Transverse colon (tissue), 4 donors: ENCODE measurements at regions not wholly inside any gene's neighbourhood (a gene's known extent, or its start where the extent isn't known, plus 50 kb on each side); places are given as distances from the start of the nearest gene placed in this dataset.

ENCODE experiments used
- DNase-seq: peaks from one replicate; pipeline ENCODE4 v3.0.0-alpha.2; 2019
- H3K27ac ChIP-seq, 4 donors: fragments of 200-600 bp; sonication (generic); 2 replicates each; pipeline ENCODE4 v1.5.1; 2016 to 2018; ENCODE audit warnings: inconsistent platforms in 4 of 4
- H3K27me3 ChIP-seq: fragments of 200-600 bp; sonication (generic); 2 replicates; pipeline ENCODE4 v1.5.1; 2017; ENCODE audit warnings: inconsistent platforms
- H3K36me3 ChIP-seq, 4 donors: fragments of 200-600 bp; sonication (generic); 2 replicates each; pipeline ENCODE4 v1.5.1; 2017 to 2019; ENCODE audit warnings: inconsistent platforms in 4 of 4
- H3K4me1 ChIP-seq, 4 donors: fragments of 200-600 bp; sonication (generic); 2 replicates each; pipeline ENCODE4 v1.5.1; 2017 to 2020; ENCODE audit warnings: inconsistent platforms in 4 of 4
- H3K4me3 ChIP-seq, 4 donors: fragments of 200-600 bp; sonication (generic); 1 replicate in 1 of 4; 2 replicates in 3 of 4; pipeline versions ENCODE4 v1.5.1 to v1.6.1; 2017 to 2019; ENCODE audit warnings: inconsistent platforms in 4 of 4
- H3K9me3 ChIP-seq, 2 donors: fragments of 200-600 bp; sonication (generic); 2 replicates each; pipeline ENCODE4 v1.5.1; 2017 to 2019; ENCODE audit warnings: inconsistent platforms in 2 of 2
- EP300 ChIP-seq: sonication (generic); formaldehyde crosslinking; IDR thresholded peaks from one replicate; pipeline ENCODE4 v1.6.1; 2017; ENCODE audit warnings: antibody characterized with exemption, low read depth
- POLR2A ChIP-seq: fragments of 450-650 bp; IDR thresholded peaks from one replicate; pipeline ENCODE4 v1.6.1; 2016; ENCODE audit warnings: antibody characterized with exemption, mild to moderate bottlenecking, moderate library complexity
- POLR2AphosphoS5 ChIP-seq, 3 donors: sonication (generic); formaldehyde crosslinking; IDR thresholded peaks; one replicate each; pipeline ENCODE4 v1.6.1; 2016; ENCODE audit warnings: antibody characterized with exemption in 3 of 3
- WGBS, 2 donors: methylation state at CpG; one replicate each; pipeline ENCODE4 v1.1.5; 2018; ENCODE audit warnings: low coverage in 1 of 2; 5-methylcytosine and 5-hydroxymethylcytosine counted together
- in situ Hi-C, 4 donors: fragments of 200-750 bp; cut with MboI; loops; one replicate each; pipeline versions ENCODE4 v1.15.0 to v1.15.1; 2017; ENCODE audit warnings: low sequenced_read_pairs in 3 of 4, low pct_ligation_motif_present in 1 of 4, low pct_unique_long_range_greater_than_20kb in 1 of 4
- intact Hi-C: fragments of 100-400 bp; cut with DNase I; formaldehyde crosslinking; loops from one replicate; pipeline ENCODE4 v1.15.1; 2023; ENCODE audit warnings: low total_unique reads
- TF ChIP-seq, protein P1 (sequence below), 5 experiments: fragments of 200-600 bp in 3 of 5; fragments of 450-650 bp in 2 of 5; sonication (generic) in 3 of 5; IDR thresholded peaks; 1 replicate in 2 of 5; 2 replicates in 3 of 5; pipeline ENCODE4 v1.5.1; 2016 to 2017; ENCODE audit warnings: antibody characterized with exemption in 5 of 5, inconsistent platforms in 3 of 5, mild to moderate bottlenecking in 2 of 5, moderate library complexity in 1 of 5

DNA sequence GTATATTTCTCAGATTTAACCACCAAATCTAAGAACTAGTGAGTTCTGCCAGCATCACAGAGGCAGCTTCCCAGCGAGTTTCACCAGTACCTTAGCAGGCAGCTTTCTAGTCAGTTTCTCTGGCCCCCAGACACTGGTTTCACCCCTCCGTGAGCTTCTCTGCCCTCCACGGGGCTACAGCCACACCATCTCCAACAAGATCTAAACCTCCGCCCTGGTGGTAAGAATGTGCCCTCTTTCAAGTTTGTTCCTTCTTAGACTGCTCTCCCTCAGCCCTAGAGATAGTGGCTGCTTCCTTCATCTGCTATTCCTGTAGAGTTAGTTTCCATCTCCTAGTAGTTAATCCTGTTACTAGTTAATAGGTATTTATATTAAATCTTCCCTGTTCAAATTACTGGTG, 60.5 kb upstream of the TAB3 start:
- Histone ChIP-seq H3K9me3 (no peaks in the 10 kb centered on the region), H3K27ac (no peak overlapping the region), H3K4me1 (no peaks in the 10 kb centered on the region), H3K27me3 (no peaks in the 10 kb centered on the region), H3K4me3 (no peak overlapping the region), H3K36me3 (no peaks in the 10 kb centered on the region)
- intact Hi-C loops (no loop called here), in situ Hi-C loops (no loop called here)
- no peak for DNase-seq
- 76% methylated on average over 4 of the region's 4 CpGs; no CpG with 5 or more reads in 1 of the 2 donors for WGBS, 2 donors
- TF ChIP-seq POLR2A (no peak), EP300 (no peak), POLR2AphosphoS5 (IDR thresholded peaks at IDR 0.05) (no peak)
- TF ChIP-seq, protein P1, sequence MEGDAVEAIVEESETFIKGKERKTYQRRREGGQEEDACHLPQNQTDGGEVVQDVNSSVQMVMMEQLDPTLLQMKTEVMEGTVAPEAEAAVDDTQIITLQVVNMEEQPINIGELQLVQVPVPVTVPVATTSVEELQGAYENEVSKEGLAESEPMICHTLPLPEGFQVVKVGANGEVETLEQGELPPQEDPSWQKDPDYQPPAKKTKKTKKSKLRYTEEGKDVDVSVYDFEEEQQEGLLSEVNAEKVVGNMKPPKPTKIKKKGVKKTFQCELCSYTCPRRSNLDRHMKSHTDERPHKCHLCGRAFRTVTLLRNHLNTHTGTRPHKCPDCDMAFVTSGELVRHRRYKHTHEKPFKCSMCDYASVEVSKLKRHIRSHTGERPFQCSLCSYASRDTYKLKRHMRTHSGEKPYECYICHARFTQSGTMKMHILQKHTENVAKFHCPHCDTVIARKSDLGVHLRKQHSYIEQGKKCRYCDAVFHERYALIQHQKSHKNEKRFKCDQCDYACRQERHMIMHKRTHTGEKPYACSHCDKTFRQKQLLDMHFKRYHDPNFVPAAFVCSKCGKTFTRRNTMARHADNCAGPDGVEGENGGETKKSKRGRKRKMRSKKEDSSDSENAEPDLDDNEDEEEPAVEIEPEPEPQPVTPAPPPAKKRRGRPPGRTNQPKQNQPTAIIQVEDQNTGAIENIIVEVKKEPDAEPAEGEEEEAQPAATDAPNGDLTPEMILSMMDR (IDR thresholded peaks at IDR 0.05), result no peak

DNA sequence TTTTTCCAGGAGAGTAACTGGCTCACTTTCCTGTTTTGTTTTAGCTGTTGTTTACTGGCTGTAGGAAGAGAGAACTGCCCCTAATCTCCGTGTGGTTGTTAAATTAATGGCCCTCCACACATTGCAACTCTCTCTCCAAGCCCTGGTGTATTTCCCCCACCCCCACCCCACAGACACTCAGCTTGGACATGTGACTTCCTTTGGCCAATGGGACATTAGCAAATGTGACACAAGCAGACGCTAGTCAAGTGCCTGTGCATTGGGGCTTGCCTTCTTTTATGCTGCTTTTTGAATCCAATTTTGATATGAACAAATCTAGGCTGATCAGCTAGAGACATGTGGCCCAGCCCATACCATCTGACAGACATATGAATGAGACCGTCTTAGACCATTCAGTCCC, 59.6 kb upstream of the TAB3 start:
- no peaks in the 10 kb centered on the region for H3K9me3 ChIP-seq
- no peak overlapping the region for H3K4me3 ChIP-seq
- H3K4me1 ChIP-seq, result peaks cover 0 to 4% (median 2%) of the 10 kb centered on the region in 4 donors
- H3K27me3 ChIP-seq, result no peaks in the 10 kb centered on the region
- in situ Hi-C loops (no loop called here), intact Hi-C loops (no loop called here)
- TF ChIP-seq EP300 (no peak), POLR2AphosphoS5 (IDR thresholded peaks at IDR 0.05) (no peak), POLR2A (no peak)
- TF ChIP-seq, protein P1 (IDR thresholded peaks at IDR 0.05), result no peak
- no peak overlapping the region for H3K27ac ChIP-seq
- no peak for DNase-seq
- H3K36me3 ChIP-seq, result no peaks in the 10 kb centered on the region
- WGBS, 2 donors, result 65% methylated on average over 3 of the region's 3 CpGs; no CpG with 5 or more reads in 1 of the 2 donors

DNA sequence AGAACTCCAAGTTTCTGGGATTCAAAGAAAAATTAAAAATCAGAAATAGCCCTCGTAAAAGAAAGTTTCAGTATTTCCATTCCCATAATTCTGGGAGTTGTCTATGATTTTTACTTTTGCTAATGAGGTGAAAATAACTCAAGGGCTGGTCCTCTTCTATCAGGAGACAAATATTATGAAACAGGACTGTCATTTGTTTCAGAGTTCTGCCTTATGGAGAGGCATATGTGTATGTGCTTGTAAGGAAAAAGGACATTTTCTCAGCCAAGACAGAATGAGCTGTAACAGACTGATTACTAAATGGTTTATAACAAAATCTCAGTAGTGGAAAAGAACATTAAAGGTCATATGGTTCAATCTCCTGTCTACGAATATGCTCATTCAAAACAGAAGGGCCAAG, 59.0 kb upstream of the TAB3 start:
- no peak overlapping the region for H3K27ac ChIP-seq
- in situ Hi-C loops, result no loop called here
- H3K4me1 ChIP-seq, result peaks cover 0 to 5% (median 3%) of the 10 kb centered on the region in 4 donors

DNA sequence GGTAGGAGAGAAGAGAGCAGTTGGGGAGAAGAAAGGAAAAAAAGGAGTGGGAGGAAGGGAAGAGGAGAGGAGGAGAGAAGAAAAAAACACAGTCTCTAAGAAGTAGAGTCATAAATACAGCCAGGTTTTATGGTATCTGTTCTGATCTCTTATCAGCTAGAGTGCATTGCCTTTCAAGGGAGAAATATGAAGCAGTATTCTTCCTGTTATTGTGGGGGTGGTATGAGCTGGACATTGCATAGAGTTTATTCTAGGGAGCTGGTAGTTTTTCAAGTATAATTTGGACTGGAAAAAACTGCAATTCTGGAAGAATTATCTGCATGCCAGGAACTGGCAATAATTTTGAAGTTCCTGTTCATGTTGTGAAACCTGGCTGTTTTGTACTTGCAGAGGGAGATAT, 54.9 kb upstream of the TAB3 start:
- no peak overlapping the region for H3K4me3 ChIP-seq
- H3K9me3 ChIP-seq, result no peaks in the 10 kb centered on the region
- H3K36me3 ChIP-seq, result no peaks in the 10 kb centered on the region
- H3K27ac ChIP-seq, result peak overlapping the region in 2 of 4 donors; percentile 19 to 34
- intact Hi-C loops (no loop called here), in situ Hi-C loops (no loop called here)
- H3K4me1 ChIP-seq, result peaks cover 0 to 5% (median 3%) of the 10 kb centered on the region in 4 donors
- H3K27me3 ChIP-seq, result no peaks in the 10 kb centered on the region
- DNase-seq, result no peak
- TF ChIP-seq POLR2AphosphoS5 (IDR thresholded peaks at IDR 0.05), result no peak
- TF ChIP-seq EP300, result no peak
- TF ChIP-seq, protein P1 (IDR thresholded peaks at IDR 0.05), result no peak
- no peak for TF ChIP-seq POLR2A

More for the DNA sequence above, 59.0 kb upstream of the TAB3 start:
- Histone ChIP-seq H3K36me3 (no peaks in the 10 kb centered on the region), H3K27me3 (no peaks in the 10 kb centered on the region), H3K9me3 (no peaks in the 10 kb centered on the region), H3K4me3 (no peak overlapping the region)
- no peak for TF ChIP-seq EP300
- TF ChIP-seq, protein P1 (IDR thresholded peaks at IDR 0.05), result no peak
- TF ChIP-seq POLR2A, result no peak
- no peak for TF ChIP-seq POLR2AphosphoS5 (IDR thresholded peaks at IDR 0.05)
- 29 to 69% methylated on average over 1 to 2 of the region's 2 CpGs for whole genome bisulfite sequencing, 2 donors
- intact Hi-C loops, result no loop called here
- no peak for DNase-seq
